ENCODE measurements at regions not wholly inside any gene's neighbourhood (a gene's known extent, or its start where the extent isn't known, plus 50 kb on each side); places are given as distances from the start of the nearest gene placed in this dataset.

DNA sequence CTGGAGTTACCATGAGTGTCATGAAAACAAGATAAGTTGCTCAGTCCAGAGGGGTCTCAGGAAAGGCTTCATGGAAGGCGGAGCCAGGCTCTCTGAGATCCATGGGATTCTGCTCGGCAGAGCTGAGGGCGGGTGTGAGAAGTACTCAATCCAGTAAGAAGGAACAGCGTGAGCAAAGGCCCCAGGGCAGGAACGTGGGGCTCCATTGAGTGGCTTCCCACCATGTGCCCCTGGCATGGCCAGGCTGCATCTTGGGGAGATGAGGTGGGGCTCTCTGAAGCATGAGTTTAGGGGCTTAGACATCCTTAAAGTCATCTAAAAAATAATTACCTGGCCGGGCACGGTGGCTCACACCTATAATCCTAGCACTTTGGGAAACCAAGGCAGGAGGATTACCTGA is 58.0 kb downstream of the ARL6IP4 start:
- TF ChIP-seq POLR2A (IDR thresholded peaks at IDR 0.05): no peak
- TF ChIP-seq, protein P1, sequence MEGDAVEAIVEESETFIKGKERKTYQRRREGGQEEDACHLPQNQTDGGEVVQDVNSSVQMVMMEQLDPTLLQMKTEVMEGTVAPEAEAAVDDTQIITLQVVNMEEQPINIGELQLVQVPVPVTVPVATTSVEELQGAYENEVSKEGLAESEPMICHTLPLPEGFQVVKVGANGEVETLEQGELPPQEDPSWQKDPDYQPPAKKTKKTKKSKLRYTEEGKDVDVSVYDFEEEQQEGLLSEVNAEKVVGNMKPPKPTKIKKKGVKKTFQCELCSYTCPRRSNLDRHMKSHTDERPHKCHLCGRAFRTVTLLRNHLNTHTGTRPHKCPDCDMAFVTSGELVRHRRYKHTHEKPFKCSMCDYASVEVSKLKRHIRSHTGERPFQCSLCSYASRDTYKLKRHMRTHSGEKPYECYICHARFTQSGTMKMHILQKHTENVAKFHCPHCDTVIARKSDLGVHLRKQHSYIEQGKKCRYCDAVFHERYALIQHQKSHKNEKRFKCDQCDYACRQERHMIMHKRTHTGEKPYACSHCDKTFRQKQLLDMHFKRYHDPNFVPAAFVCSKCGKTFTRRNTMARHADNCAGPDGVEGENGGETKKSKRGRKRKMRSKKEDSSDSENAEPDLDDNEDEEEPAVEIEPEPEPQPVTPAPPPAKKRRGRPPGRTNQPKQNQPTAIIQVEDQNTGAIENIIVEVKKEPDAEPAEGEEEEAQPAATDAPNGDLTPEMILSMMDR (IDR thresholded peaks at IDR 0.05 in 4 of 5, conservative IDR thresholded peaks at IDR 0.05 in 1 of 5): no peak
